HL-60 (cell line): ENCODE measurements at regions not wholly inside any gene's neighbourhood (a gene's known extent, or its start where the extent isn't known, plus 50 kb on each side); places are given as distances from the start of the nearest gene placed in this dataset.

Experiments used
- CTCF ChIP-seq: IDR thresholded peaks from one replicate; pipeline ENCODE4 v1.5.1; 2011; ENCODE audit warnings: low read length, control low read depth, inconsistent platforms; ENCODE audit not compliant: insufficient read depth
- GABPA ChIP-seq: IDR thresholded peaks from 2 replicates; pipeline ENCODE4 v1.6.1; 2012; ENCODE audit warnings: low read depth
- POLR2AphosphoS5 ChIP-seq: IDR thresholded peaks from 2 replicates; pipeline ENCODE4 v1.6.1; 2012; ENCODE audit warnings: low read depth
- REST ChIP-seq: IDR thresholded peaks from 2 replicates; pipeline ENCODE4 v1.6.1; 2012; ENCODE audit warnings: low read depth; ENCODE audit not compliant: insufficient replicate concordance
- SPI1 ChIP-seq: IDR thresholded peaks from 2 replicates; pipeline ENCODE4 v1.6.1; 2012; ENCODE audit warnings: low read depth, mild to moderate bottlenecking, borderline replicate concordance

- peak; percentile 79 for TF ChIP-seq CTCF
- TF ChIP-seq REST: no peak
- TF ChIP-seq POLR2AphosphoS5: no peak
- TF ChIP-seq GABPA: no peak
- TF ChIP-seq SPI1: no peak
Measured at GRCh38 chrX:49754233-49754857, 58.6 kb upstream of the PAGE1 start.
